ENCODE measurements at regions not wholly inside any gene's neighbourhood (a gene's known extent, or its start where the extent isn't known, plus 50 kb on each side); places are given as distances from the start of the nearest gene placed in this dataset.
"Not testable (repeated sequence)": the region's sequence is repeated elsewhere in the genome, so short reads cannot be mapped to it uniquely, and the experiment has no call there.

- not testable (repeated sequence) for DNase-seq
These were observed 1937.1 kb upstream of the DEFB115 start for GRCh38 chr20:29320216-29320949.

GRCh38 chr20:29323631-29324515, 1933.6 kb upstream of the DEFB115 start:
- DNase-seq, result not testable (repeated sequence)

DNA sequence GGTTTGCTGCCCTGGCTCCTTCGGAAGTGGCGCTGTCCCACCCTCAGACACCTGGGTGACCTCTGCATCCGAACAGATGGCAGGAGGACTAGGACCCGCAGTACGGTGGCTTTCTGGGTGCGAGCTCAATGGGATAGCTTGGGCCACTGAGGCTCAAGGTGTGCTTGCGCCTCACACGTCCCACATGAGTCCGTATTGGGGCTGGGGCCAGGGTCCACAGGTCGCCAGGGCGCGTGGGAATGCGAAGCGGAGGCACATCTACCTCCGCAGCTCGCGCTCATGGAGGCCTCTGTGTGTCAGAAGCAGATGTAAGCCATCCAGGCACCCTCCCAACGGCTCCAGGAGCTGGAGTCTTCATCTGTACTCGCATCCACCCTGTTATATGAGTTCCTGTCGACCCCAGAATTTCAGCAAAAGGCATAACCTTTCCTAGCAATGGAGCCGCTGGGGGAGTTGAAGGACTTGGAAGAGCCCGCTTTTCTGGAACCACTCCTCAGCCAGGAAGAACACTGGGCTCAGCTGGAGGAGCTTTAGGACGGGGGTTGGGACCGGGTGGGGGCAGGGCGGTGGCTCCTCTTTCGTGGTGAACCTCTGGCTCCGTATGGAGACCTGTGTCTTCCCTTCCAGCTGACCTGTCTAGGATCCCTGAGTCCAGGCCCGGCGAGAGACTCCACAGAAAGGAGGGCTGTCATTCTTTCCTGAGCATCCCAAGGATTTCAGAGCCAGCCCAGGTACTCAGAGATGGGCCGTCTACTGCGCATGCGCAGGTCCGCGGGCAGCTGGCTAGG, 1932.8 kb upstream of the DEFB115 start:
- not testable (repeated sequence) for DNase-seq

DNA sequence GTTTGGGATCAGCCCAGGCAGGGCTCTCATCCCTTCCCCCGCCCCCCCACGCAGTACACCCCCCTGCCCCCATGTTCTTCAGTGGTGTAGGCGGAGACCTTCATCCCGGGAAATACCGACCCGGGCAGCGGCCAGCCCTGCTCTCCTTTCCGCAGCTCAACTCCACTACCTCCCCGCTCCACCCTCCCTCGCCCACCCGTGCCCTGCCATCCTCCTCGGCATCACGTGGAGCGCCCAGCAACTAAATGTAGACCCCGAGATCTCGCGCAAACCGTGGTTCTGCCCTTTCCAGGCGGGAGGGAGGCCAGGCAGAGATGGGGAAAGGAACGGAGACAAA, 1932.2 kb upstream of the DEFB115 start:
- no peak for DNase-seq

DNA sequence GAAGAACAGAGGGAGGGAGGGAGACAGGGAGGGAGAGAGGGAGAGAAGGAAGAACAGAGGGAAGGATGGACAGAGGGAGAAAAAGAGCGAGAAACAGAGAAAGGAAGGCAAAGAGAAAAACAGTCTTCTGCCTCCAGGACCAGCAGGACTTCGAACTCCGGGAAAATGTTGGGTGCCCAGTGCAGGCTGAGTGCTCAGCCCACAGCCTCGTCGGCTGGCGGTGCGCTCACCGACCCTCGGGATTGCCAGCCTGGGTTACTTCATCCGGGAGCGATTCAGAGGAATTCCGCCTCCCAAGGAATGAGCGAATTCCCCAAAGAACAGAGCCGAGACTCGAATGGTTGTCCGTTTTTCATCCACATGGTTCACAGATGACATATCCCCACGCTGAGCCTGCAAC, 1931.7 kb upstream of the DEFB115 start:
- DNase-seq, result not testable (repeated sequence)

DNA sequence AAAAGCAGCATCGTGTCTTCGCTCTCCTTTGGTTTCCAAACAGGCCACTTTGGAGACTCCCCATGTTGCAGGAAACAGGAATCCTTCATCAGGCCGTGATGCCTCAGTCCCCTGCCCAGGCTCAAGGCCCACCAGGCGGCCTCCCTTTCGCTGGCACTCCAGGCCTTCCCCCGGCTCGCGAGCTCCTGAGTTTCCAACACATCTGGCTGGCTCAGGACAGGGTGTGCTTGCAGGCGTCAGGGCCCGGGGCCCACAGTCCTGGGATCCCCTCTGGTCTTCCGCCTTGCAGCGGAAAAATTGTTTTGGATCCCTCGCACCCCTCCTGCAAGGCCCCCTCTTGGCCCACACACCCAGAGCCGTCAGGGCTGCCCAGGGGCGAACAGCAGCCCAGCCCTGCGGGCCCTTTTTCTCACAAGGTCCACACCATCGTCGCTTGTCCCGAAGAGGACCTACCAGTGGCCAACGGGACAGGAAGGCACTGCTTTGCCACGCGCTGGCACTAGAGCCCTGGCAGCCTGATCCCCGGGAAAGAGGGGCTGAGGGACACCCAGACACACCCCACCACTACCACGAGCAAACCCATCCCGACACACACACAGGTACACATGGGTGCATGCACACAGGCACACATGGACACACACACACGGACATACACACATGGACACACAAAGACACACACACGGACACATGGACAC, 1930.9 kb upstream of the DEFB115 start:
- DNase-seq, result no peak

- peak in 1 of 4 experiments; percentile 15 for DNase-seq
These were observed 1929.7 kb upstream of the DEFB115 start for GRCh38 chr20:29327600-29328420.

DNA sequence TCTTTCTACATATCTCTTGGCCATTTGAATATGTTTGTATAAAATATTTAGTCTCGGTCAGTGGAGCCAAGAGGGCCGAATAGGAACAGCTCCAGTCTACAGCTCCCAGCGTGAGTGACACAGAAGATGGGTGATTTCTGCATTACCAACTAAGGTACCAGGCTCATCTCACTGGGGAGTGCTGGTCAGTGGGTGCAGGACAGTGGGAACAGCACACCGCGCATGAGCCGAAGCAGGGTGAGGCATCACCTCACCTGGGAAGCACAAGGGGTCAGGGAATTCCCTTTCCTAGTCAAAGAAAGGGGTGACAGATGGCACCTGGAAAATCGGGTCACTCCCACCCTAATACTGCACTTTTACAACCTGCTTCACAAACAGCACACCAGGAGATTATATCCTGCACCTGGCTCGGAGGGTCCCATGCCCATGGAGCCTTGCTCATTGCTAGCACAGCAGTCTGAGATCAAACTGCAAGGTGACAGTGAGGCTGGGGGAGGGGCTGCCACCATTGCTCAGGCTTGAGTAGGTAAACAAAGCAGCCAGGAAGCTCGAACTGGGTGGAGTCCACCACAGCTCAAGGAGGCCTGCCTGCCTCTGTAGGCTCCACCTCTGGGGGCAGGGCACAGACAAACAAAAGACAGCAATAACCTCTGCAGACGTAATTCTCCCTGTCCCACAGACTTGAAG, 1926.9 kb upstream of the DEFB115 start:
- DNase-seq, result not testable (repeated sequence)

DNA sequence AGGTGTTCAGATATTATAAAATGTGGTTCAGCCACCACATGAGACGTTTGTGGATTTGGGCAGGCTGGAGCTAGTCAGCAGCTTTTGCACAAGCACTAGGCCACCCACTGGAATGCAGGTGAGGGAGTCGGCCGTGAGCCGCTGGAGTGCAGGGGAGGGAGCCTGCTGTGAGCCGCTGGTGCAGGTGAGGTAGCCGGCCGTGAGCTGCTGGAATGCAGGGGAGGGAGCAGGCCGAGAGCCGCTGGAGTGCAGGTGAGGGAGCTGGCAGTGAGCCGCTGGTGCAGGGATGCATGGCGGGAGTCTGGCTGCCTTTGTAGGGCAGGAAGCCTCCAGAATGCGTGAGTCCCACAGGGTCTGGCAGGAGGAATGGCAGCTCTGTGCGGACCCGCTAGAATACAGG, 1907.6 kb upstream of the DEFB115 start:
- DNase-seq, result no peak

- DNase-seq, result not testable (repeated sequence)
These were observed 1881.5 kb upstream of the DEFB115 start for GRCh38 chr20:29375937-29376336.

DNA sequence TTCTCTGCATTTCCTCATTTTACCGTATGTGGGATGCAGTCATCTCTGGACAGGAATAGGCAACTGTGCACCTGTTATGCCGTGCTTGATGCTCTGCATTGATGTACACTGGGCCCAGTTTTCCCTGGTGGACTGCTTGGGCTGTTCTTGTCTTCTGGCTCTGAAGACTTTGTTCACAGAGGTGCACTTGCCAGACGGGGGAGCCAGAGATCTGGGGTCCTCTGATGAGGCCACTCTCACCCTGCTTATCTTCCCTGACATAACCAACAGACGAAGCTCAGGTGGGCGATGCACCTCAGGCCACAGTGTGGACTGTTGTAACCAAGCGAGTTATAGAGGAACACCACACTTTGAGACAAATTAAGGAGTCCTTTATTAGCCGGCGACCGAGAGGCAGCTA, 1864.6 kb upstream of the DEFB115 start:
- not testable (repeated sequence) for DNase-seq

GRCh38 chr20:29408034-29408695, 1849.3 kb upstream of the DEFB115 start:
- DNase-seq, result no peak

- DNase-seq, result not testable (repeated sequence)
These were observed 1848.8 kb upstream of the DEFB115 start for GRCh38 chr20:29408707-29409106.

DNA sequence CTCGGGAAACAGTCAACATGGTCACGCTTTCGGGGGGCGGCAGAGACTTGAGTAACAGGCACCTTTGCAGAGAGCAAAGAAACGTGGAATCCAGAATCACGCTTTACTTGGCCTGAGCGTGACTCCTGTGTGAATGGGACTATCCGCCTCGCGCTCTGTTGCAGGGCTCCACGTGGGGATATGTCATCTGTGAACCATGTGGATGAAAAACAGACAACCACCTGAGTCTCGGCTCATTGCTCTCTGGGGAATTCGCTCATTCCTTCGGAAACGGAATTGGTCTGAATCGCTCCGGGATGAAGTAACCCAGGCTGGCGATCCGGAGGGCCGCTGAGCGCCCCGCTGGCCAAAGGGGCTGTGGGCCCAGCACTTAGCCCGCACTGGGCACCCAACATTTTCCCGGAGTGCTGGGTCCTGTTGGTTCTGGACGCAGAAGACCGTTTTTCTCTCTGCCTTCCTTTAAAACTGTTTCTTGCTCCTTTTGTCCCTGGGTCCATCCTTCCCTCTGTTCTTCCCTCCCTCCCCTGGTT, 1848.2 kb upstream of the DEFB115 start:
- DNase-seq, result not testable (repeated sequence)

- no peak for DNase-seq
These were observed 1847.3 kb upstream of the DEFB115 start for GRCh38 chr20:29409833-29410805.

DNA sequence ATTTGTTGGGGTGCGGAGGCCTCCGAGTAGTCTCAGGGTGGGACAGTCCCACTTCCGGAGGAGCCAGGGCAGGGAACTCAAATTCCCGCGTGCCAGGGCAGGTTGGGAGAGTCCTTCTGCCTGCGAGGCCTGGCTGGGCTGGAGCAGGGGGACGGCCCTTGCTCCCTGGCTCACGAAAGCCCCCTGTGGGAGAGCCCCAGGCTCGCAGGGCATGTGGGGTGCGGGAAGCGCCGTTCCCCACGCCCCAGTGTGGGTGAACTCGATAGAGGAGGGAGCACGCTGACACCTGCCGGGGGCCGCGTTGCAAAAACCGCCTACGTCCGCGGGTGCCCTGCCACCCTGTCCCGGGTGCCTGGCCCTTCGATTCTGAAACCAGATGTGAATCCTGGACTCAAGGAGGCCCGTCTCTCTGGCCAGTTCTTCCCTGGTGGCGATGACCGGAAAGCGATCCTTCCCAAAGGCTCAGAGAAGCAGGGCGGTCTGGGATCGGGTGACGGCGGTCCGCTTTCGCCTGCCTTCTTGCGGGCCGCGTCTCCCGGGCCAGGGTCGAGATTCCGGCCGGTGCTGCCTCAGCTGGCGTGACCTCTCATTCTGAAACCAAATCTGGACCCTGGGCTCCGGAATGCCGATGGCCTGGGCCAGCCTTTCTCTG, 1846.5 kb upstream of the DEFB115 start:
- DNase-seq, result no peak

GRCh38 chr20:29411458-29411820, 1846.0 kb upstream of the DEFB115 start:
- not testable (repeated sequence) for DNase-seq

GRCh38 chr20:29419378-29419777, 1838.1 kb upstream of the DEFB115 start:
- DNase-seq, result no peak

Data from activated naive CD4-positive, alpha-beta T cell (primary cell).